GM18508 (cell line): ENCODE measurements at regions not wholly inside any gene's neighbourhood (a gene's known extent, or its start where the extent isn't known, plus 50 kb on each side); places are given as distances from the start of the nearest gene placed in this dataset.
"Not testable (repeated sequence)": the region's sequence is repeated elsewhere in the genome, so short reads cannot be mapped to it uniquely, and the experiment has no call there.

Experiments
- ATAC-seq: cut with Tn5 transposase; IDR thresholded peaks from one replicate; pipeline ENCODE4 v1.9.1; 2021; ENCODE audit warnings: moderate number of reproducible peaks; ENCODE audit not compliant: insufficient read depth, unreplicated experiment

DNA sequence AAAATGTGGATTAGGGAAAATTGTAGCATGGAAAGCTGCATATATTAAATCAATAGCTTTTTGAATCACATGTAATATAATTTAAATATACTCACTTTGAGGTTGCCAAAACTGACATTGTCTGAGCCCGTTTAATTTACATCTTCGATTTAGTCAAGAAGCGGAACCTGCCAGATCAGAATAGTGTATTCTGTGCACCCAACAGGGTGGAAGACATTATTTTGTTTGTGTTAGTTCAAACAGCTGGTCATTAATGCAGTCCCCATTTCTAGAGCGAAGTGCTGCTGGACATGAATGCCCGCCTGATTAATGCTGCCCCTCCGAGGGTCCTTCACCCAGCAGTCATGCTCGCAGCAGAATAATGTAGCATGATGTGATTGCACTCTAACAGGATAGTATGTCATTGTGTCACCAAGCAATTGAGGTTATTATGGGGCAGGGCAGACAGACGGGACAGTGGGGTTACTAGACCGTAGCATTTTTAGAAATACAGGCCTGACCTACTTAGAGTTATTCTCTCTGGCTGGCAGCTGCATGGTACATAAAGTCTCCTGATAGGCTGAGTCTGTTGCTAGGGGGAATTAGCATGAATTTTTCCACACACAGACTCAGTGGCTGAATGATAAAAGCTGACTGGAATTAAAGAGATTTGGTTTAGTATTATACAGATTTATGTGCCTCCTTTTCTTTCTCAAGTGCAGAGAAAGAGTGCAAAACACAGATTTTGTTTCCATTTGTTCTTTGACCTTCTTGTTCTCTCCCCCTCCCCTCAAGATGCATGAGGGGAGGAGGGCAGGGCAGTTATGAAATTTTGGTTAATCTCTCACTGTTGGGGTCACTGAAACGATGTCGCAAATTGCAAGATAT is 147.1 kb downstream of the PRL start:
- no peak for ATAC-seq

- ATAC-seq, result no peak
These were observed 146.3 kb downstream of the PRL start for GRCh38 chr6:22150368-22151035.

DNA sequence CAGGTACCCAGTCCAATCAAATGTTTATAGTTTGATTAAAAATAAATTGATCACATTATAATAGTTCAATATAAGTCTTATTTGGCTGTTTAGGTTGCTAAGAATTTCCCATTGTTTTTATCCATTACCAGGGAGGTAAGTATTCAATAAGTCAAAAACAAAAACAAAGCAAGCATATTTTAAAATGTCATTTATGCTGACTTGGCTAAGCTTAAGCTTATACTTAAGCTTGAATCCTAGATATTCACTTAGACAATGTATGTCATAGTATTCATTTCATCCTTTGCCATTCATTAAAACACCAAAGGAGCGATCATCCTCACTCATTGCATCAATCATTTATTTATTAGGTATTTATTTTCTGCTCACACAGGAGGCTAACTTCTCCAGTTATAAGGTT is 144.9 kb downstream of the PRL start:
- no peak for ATAC-seq

DNA sequence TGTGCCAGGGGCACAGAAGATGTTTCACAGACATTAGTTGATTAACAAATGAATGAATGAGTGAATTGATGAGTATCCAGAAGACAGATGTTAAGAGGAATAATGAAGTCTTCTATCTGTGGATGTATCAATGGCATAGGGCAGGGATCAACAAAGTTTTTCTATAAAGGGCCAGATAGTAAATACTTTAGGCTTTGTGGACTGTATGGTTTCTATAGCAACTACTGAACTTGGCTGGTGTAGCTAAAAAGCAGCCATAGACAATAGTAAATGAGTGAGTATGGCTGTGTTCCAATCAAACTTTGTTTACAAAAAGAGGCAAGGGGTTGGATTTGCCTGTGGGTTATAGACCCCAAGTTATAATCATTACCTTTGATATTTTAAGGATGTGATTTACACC is 144.0 kb downstream of the PRL start:
- ATAC-seq, result no peak

DNA sequence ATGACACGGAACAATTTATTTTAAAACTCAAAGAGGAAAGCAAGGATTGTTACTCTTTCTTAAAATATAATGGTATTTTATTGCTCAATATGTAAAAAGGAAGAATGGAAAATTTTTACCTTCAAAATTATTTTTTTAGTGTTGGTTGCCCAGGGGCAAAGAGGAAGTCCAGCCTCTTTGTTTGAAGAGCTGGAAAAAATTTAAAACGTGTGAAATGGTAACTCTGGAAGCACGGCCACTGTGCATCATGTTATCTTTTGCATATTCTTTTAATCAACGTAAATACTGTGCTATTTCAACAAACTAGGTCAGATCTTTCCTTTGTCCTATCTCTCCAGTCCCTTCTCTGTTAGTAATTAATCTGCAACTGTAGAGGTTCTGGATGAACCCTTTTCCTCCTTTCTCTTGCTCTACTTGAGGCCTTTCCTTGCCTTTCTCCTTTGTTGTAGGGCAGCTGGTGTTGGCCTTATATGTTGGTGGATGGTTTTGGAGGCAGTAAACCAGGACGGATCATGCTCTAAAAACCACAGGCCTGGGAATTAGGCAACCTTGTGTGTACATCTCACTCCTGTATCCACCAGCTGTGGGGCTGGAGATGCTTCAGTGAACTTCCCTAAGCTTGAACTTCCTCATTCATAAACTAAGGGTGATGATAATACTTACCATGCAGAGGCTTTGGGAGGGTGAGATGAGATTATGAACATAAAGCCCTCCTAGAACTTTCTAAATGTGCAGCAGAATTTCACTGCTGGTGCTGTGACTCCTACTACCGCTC is 143.3 kb downstream of the PRL start:
- ATAC-seq, result no peak

DNA sequence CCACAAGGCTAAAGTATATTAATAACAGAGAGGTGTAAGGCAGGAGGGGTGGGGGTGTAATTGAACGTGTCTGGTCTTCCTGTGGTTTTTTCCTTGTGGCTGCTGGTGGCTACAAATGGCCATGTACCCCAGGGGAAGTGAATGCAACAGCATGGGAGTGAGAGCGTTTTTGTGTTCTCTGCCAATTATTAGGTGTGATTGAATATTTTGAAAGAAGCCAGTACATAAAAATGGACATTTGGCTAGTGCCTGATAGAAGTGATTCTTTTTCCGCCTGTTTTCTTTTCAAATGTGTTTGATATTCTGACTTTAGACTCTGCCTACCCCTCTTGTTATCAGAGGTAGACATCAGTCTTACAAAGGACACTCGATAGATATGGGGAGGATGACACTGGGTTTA is 141.3 kb downstream of the PRL start:
- no peak for ATAC-seq

DNA sequence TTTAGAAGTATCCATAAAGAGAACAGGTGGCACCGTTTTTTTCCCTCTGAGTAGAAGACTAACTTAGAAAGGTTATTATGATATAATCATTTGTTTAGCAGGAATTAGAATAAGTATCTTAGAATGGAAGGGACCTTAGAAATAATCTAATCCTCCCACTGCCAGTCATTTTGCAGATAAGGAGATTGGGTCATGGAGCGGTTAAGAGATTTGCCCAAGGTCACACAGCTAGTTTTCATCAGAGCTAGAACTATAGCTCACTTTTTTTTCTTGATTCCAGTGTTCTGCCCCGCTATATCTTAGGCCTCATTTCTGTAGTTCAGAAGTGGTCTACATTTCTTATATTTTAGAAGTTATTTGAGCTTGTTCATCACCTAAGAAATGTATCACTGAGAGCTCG is 139.6 kb downstream of the PRL start:
- no peak for ATAC-seq

- no peak for ATAC-seq
These were observed 132.6 kb downstream of the PRL start for GRCh38 chr6:22164236-22164635.

DNA sequence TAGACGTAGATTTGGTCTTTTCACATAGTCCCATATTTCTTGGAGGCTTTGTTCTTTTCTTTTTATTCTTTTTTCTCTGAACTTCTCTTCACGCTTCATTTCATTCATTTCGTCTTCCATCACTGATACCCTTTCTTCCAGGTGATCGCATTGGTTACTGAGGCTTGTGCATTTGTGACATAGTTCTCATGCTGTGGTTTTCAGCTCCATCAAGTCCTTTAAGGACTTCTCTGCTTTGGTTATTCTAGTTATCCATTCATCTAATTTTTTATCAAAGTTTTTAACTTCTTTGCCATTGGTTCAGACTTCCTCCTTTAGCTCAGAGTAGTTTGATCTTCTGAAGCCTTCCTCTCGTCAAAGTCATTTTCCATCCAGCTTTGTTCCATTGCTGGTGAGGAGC is 125.8 kb downstream of the PRL start:
- ATAC-seq, result not testable (repeated sequence)

DNA sequence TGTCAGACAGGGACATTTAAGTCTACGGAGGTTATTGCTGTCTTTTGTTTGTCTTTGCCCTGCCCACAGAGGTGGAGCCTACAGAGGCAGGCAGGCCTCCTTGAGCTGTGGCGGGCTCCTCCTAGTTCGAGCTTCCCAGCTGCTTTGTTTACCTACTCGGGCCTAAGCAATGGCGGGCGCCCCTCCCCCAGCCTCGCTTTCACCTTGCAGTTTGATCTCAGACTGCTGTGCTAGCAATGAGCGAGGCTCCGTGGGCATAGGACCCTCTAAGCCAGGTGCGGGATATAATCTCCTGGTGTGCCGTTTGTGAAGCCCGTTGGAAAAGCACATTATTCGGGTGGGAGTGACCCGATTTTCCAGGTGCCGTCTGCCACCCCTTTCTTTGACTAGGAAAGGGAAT is 125.0 kb downstream of the PRL start:
- ATAC-seq, result not testable (repeated sequence)

DNA sequence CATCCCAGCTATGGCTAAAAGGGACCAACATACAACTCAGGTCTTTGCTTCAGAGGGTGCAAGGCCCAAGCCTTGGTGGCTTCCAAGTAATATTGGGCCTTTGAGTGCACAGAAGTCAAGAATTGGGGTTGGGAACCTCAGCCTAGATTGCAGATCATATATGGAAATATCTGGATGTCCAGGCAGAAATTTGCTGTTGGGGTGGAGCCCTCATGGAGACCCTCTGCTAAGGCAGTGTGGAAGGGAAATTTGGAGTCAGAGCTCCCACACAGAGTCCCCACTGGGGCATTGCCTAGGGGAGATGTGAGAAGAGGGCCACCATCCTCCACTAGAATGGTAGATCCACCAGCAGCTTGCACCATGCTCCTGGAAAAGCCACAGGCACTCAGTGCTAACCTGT is 123.5 kb downstream of the PRL start:
- ATAC-seq, result no peak

GRCh38 chr6:22180250-22180649 is 116.6 kb downstream of the PRL start:
- ATAC-seq, result not testable (repeated sequence)

GRCh38 chr6:22184371-22184770 is 112.5 kb downstream of the PRL start:
- no peak for ATAC-seq

DNA sequence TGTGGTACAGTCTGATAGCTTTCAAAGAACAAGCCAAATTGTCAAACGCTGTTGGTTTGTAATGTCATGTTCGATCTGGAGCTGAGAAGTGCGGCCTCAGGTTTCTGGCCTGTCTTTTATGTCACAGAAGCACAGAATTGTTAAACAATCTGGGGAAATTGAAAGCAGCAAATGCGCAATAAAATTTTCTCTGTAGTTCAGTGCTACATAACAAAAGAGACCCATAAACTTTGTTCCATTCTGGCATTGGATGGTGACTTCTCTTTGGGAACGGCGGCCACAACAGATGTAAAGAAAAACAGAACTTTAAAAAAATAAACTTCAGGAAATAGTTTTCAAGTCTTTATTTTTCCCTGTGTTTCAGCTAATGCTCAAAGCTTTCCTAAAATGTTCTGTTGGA is 106.9 kb downstream of the PRL start:
- no peak for ATAC-seq

DNA sequence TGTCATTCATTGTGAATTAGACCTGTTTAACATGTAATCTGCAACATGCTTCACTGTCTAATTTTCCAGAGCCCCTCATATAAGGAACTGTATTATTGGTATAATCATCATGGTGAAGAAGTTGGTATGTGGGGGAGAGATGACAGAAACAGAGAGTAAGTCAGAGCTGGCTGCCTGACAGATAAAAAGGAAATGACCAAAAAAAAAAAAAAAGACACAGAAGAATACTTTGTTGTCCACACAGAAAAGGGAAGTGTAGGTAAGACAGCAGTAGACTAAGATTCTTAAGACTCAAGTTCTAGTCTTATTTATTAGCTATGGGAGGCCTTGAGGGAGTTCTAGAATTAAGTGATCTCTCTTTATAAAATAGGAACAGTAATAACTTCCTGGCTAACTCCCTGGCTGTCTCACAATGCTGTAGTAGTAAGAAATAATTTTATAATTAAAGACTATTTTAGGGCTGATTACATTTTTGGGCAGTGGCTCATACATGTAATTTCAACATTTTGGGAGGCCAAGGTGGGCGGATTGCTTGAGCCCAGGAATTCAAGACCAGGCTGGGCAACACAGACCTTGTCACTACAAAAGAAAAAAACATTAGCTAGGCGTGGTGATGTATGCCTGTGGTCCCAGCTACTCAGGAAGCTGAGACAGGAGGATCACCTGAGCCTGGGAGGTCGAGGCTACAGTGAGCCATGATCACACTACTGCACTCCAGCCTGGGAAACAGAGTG is 102.5 kb downstream of the PRL start:
- ATAC-seq, result no peak

DNA sequence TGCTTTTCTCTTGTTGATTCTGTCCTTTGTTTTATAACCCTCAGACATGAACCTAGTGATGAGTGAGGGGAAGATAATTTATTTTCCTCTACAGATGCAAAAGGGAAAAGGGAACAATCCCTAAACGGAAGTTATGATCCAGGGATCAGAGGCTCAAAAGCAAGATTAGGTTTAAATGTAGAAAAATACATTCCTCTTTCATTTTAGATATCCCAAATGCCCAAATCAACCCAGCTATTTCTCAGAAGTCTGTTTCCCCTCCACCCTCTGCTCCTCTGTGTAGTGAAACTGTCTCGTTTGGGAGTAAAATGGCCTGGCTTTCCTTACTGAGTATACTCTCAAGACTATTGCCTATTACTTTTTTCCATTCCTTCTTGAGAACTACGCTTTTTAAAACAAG is 97.1 kb downstream of the PRL start:
- ATAC-seq, result no peak

GRCh38 chr6:22204153-22204552 is 92.7 kb downstream of the PRL start:
- ATAC-seq, result no peak

GRCh38 chr6:22205266-22205665 is 91.6 kb downstream of the PRL start:
- ATAC-seq, result no peak

- no peak for ATAC-seq
These were observed 90.7 kb downstream of the PRL start for GRCh38 chr6:22206106-22206505.

DNA sequence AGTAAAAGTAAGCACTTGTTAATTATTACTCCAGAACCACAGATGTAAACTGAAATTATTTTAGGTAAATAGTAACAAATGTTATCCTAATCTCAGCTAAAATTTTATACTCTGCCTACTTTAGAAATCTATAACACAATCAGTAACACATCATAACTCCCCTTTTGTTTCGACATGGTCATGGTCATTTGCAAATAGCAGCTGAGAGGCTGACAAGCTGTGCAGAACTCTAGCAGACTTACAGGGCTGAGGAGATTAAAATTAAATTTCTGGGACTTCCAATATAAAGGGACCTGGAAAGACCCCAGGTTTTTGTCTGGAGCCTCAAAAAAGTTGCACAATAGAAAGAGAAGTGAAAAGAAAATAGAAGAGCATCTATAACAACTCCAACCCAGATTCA is 88.8 kb downstream of the PRL start:
- no peak for ATAC-seq
